ENCODE measurements at regions not wholly inside any gene's neighbourhood (a gene's known extent, or its start where the extent isn't known, plus 50 kb on each side); places are given as distances from the start of the nearest gene placed in this dataset.

- DNase-seq (ENCODE audit: low read depth), result peak; percentile 4
Observed at GRCh38 chr15:47506329-47507100, 210.8 kb upstream of the SEMA6D start.

- DNase-seq (ENCODE audit: low read depth), result no peak
Observed at GRCh38 chr15:47507221-47507985, 209.9 kb upstream of the SEMA6D start.

DNA sequence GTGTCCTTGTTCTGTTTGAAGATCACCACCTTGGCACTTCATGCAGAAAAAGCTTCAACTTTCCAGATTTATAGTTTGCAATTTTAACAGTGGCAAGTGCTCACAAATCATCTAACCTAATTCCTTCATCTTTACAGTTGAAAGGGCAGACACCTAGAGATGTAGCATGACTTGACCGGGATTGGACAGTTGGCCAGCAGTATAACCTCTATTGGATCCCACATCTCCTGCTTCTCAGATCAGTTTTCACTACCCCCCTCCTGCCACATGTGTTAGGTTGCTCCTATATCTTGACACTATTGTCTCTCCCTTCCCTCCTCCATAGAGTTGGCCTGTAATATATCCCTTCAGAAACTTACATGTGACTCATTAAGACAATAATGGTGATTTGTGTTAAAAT, 206.0 kb upstream of the SEMA6D start:
- no peak for DNase-seq (ENCODE audit: low read depth)

DNA sequence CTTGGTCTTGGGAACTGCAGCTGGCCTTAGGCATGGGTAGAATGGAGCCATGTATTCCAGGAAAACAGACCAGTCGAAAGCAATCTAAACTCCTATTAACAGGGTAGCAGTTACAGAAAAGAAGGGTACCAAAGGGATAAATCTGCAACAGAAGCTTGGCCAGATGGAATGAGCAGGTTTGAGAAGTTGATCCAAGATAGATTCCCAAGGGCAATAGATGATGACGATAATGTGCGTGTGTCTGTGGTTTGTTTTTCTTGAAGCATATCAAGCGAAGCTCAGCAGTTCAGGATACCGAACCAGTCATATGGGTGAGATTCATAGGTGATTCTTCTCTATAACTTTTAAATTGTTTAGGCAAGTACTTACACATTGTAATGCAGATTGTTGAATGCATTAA, 203.8 kb upstream of the SEMA6D start:
- DNase-seq (ENCODE audit: low read depth), result no peak

DNA sequence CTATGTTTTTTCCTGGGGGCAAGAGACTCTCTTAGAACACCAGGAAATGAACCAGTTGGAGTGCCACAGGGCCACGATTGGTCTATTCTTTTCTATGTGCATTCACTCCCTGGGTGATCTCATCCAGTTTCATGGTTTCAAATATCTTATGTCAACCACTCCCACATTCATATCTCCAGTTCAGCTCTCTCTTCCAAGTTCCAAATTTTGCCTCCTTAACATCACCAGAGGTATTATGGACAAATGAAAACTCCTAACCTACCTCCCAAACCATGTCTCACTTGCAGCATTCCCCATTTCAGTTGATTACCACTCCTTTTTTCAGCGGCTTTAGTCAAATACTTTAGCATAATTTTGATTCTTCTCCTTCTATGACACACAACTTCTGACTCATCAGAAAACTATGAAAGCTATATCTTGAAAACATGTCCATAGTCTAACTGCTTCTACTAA, 203.1 kb upstream of the SEMA6D start:
- no peak for DNase-seq (ENCODE audit: low read depth)

DNA sequence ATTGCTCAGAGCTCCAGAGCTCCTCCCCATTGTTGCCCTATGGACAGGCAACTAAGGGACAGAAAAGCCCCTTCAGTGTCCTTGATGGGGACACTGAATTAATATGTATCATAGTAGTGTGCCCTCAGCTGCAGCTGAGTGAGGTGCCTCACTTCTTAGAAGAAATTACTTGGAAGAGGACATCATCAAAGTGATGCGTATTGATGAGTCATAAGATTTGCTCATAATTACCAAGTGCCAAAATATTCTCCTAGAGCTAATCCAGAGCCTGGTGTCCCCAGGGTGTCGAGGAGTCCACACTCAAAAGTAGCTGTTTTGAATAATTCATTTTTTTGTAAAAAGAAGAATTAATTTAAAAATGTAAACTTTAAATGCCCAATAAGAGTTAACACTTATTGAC, 200.7 kb upstream of the SEMA6D start:
- DNase-seq (ENCODE audit: low read depth), result no peak

DNA sequence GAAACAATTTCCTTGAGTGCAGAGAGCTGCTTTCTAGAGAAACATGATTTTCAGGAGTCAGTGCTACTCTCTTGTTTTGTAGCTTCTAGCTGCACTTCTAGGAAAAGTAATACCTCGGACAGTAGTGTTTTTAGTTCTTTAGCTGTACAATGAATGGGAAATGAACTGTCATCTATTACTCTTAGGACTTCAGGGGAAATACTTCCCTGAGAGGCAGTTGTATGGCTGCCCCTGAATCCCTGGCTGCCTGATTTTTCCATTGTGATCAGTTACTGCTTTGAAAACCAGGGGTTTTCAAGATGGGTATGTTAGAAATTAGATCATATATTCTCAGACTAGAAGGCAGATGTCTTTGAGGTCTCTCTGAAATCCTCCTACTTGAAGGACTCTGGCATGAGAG, 200.3 kb upstream of the SEMA6D start:
- DNase-seq (ENCODE audit: low read depth), result no peak

GRCh38 chr15:47517737-47518136, 199.6 kb upstream of the SEMA6D start:
- DNase-seq (ENCODE audit: low read depth), result no peak

- no peak for DNase-seq (ENCODE audit: low read depth)
Observed at GRCh38 chr15:47523681-47524475, 193.4 kb upstream of the SEMA6D start.

- DNase-seq (ENCODE audit: low read depth), result no peak
Observed at GRCh38 chr15:47529241-47529640, 188.1 kb upstream of the SEMA6D start.

- no peak for DNase-seq (ENCODE audit: low read depth)
Observed at GRCh38 chr15:47534673-47535072, 182.6 kb upstream of the SEMA6D start.

DNA sequence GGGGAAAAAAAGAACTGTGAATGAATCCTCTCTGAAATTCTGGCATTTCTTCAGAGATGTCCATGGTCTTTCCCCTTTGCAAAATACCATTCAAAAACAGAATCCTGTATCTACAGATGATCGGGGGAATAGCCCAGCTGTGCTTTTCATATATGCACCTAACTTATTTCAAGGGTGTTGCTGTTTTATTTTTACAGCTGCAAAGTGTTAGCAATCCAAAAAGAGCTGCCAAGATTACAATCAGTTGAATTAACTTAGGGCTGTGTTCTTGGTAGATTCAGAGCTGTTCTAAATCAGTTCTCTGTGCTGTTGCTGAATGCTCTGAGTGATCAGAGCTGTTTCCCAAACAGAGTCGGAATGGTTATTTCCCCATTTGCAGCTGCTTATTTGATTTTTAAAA, 175.7 kb upstream of the SEMA6D start:
- DNase-seq (ENCODE audit: low read depth), result no peak

DNA sequence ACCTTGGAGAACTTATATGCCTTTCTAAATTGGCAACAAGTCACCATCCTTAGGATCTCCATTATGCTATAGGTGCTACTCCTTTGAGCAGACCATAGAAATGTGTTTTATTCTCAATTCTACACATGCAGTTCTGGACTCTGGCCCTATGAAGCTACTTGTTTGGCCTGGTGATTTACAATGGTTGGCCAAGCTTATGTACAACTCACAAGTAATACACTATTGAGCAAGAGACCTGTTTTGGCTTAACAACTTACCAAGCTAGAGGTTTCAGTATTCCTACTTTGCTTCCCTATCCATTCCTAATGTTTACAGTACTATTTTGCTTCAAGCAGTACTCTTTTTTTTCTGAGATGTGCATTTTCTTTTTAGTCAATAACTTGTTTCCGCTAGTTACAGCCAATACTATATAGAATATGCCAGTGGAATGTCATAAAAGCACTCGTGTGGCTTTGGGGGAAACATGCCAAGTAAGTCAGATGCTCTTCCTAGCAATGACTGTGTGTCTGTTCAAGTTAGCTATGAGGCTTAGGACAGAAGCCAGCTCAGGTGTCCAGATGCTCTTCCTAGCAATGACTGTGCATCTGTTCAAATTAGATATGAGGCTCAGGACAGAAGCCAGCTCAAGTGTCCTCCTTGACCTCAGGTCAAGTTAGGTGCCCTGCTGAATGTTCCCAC, 174.9 kb upstream of the SEMA6D start:
- DNase-seq (ENCODE audit: low read depth), result no peak

- DNase-seq (ENCODE audit: low read depth), result no peak
Observed at GRCh38 chr15:47548231-47548630, 169.1 kb upstream of the SEMA6D start.

DNA sequence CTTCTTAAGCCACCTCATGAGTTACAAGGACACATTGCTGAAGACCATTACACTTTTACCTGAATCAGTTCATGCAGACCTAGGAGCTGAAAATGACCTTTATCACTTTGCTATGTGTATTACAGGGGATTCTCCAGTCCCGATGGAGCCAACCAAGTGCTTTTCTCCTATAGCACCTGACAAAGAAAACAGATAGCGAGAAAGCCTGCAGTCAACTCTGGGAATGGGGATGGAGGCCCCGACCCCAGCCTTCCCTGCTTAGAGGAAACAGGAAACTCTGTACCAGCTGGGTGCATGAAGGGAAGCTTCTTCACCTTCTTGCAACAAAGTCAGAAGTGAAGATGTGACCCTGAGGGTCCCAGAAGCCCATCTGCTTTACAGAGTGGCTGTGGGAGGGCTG, 168.3 kb upstream of the SEMA6D start:
- no peak for DNase-seq (ENCODE audit: low read depth)

- DNase-seq (ENCODE audit: low read depth), result no peak
Observed at GRCh38 chr15:47551079-47551478, 166.2 kb upstream of the SEMA6D start.

DNA sequence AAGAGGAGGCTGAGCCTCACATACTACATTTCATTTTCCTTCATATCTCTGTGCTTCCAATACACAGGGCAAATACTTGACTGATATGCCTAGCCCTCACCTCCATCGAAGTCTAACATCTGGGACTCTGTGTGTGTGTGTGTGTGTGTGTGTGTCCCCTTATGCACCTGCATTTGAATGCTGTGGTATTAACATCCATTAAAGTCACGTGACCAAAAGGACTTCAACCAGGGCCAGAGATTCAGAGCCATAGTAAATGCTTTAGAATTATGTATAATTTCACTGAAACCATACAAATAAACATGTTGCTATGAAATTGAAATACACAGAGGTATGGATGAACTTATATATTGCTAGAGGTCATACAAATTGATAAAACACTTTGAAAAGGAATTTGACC, 165.8 kb upstream of the SEMA6D start:
- DNase-seq (ENCODE audit: low read depth), result no peak

GRCh38 chr15:47552978-47553608, 164.2 kb upstream of the SEMA6D start:
- DNase-seq (ENCODE audit: low read depth), result no peak

DNA sequence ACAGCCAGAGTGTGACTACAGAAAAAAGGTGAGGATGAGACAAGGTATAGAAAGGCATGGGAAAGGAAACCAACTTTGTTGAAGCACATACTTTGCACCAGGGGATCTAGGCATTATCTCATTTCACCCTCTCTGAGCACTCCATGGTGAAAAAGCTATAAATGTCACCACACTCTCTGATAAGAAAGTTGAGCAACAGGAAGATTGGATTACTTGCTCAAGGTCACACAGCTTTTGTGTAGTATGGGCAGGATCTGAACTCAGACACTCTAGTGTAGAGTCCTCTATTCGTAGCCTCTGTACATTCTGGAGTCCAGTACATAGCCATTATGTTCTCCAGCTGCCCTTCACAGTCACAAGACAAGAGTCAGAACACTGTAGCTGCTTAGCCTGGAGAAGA, 163.4 kb upstream of the SEMA6D start:
- DNase-seq (ENCODE audit: low read depth), result no peak

GRCh38 chr15:47561102-47561501, 156.2 kb upstream of the SEMA6D start:
- DNase-seq (ENCODE audit: low read depth), result no peak

GRCh38 chr15:47565949-47566348, 151.4 kb upstream of the SEMA6D start:
- DNase-seq (ENCODE audit: low read depth), result no peak

Data from renal cortical epithelial cell (primary cell).